Parathyroid adenoma (tissue), 2 donors: ENCODE measurements at regions not wholly inside any gene's neighbourhood (a gene's known extent, or its start where the extent isn't known, plus 50 kb on each side); places are given as distances from the start of the nearest gene placed in this dataset.

Source experiments
- H2AFZ ChIP-seq: fragments of 300-600 bp; sonication (generic); one replicate; pipeline ENCODE4 v1.7.0; 2017; ENCODE audit warnings: antibody characterized with exemption, mild to moderate bottlenecking
- H3K27ac ChIP-seq: fragments of 300-600 bp; sonication (generic); one replicate; pipeline ENCODE4 v1.7.0; 2017
- H3K27me3 ChIP-seq: fragments of 300-600 bp; sonication (generic); one replicate; pipeline ENCODE4 v1.7.0; 2017; ENCODE audit warnings: low read length; ENCODE audit not compliant: control insufficient read depth, insufficient read depth
- H3K36me3 ChIP-seq: fragments of 300-600 bp; sonication (generic); one replicate; pipeline ENCODE4 v1.7.0; 2017; ENCODE audit warnings: low read length; ENCODE audit not compliant: control insufficient read depth, insufficient read depth
- H3K4me1 ChIP-seq: fragments of 300-600 bp; sonication (generic); one replicate; pipeline ENCODE4 v1.7.0; 2017; ENCODE audit warnings: control low read depth
- H3K4me2 ChIP-seq: fragments of 300-600 bp; sonication (generic); one replicate; pipeline ENCODE4 v1.7.0; 2017; ENCODE audit warnings: low read length
- H3K4me3 ChIP-seq: fragments of 300-600 bp; sonication (generic); one replicate; pipeline ENCODE4 v1.7.0; 2017; ENCODE audit warnings: low read depth, low read length
- H3K79me2 ChIP-seq: fragments of 300-600 bp; sonication (generic); one replicate; pipeline ENCODE4 v1.7.0; 2017; ENCODE audit warnings: control low read depth
- H3K9ac ChIP-seq: fragments of 300-600 bp; sonication (generic); one replicate; pipeline ENCODE4 v1.7.0; 2017; ENCODE audit warnings: mild to moderate bottlenecking
- H3K9me3 ChIP-seq: fragments of 300-600 bp; sonication (generic); one replicate; pipeline ENCODE4 v1.7.0; 2017; ENCODE audit warnings: low read length; ENCODE audit not compliant: control insufficient read depth
- CTCF ChIP-seq: fragments of 300-600 bp; sonication (generic); IDR thresholded peaks from one replicate; pipeline ENCODE4 v1.7.0; 2017; ENCODE audit warnings: antibody characterized with exemption, mild to moderate bottlenecking
- donor health status: primary hyperparathyroidism.

GRCh38 chr6:144697369-144697760 is 412.2 kb downstream of the UTRN start:
- H3K4me3 ChIP-seq, result no peak overlapping the region
- no peak overlapping the region for H3K27ac ChIP-seq
- no peaks in the 10 kb centered on the region for H3K27me3 ChIP-seq
- peaks cover 2% of the 10 kb centered on the region for H3K4me1 ChIP-seq
- no peak overlapping the region for H3K9ac ChIP-seq
- H3K4me2 ChIP-seq, result no peak overlapping the region
- no peak overlapping the region for H2AFZ ChIP-seq
- TF ChIP-seq CTCF, result no peak
- H3K9me3 ChIP-seq, result no peaks in the 10 kb centered on the region
- H3K36me3 ChIP-seq, result no peaks in the 10 kb centered on the region
- no peaks in the 10 kb centered on the region for H3K79me2 ChIP-seq

- H3K4me1 ChIP-seq, result peaks cover 2% of the 10 kb centered on the region
- H3K27ac ChIP-seq, result no peak overlapping the region
- H3K4me3 ChIP-seq, result no peak overlapping the region
- no peak overlapping the region for H3K4me2 ChIP-seq
- H3K27me3 ChIP-seq, result no peaks in the 10 kb centered on the region
- no peak overlapping the region for H2AFZ ChIP-seq
- H3K9me3 ChIP-seq, result no peaks in the 10 kb centered on the region
- no peak overlapping the region for H3K9ac ChIP-seq
- H3K36me3 ChIP-seq, result no peaks in the 10 kb centered on the region
- H3K79me2 ChIP-seq, result no peaks in the 10 kb centered on the region
- TF ChIP-seq CTCF, result no peak
Measured at GRCh38 chr6:144697801-144698200, 412.7 kb downstream of the UTRN start.

GRCh38 chr6:144702781-144703180 is 417.6 kb downstream of the UTRN start:
- no peak overlapping the region for H3K4me3 ChIP-seq
- no peak overlapping the region for H2AFZ ChIP-seq
- H3K9me3 ChIP-seq, result no peaks in the 10 kb centered on the region
- H3K9ac ChIP-seq, result no peak overlapping the region
- peaks cover 2% of the 10 kb centered on the region for H3K4me1 ChIP-seq
- H3K27ac ChIP-seq, result no peak overlapping the region
- no peaks in the 10 kb centered on the region for H3K79me2 ChIP-seq
- no peaks in the 10 kb centered on the region for H3K27me3 ChIP-seq
- no peak overlapping the region for H3K4me2 ChIP-seq
- TF ChIP-seq CTCF, result no peak
- H3K36me3 ChIP-seq, result no peaks in the 10 kb centered on the region

GRCh38 chr6:144710207-144710606 is 425.1 kb downstream of the UTRN start:
- Histone ChIP-seq H3K27ac (no peak overlapping the region), H2AFZ (no peak overlapping the region), H3K27me3 (no peaks in the 10 kb centered on the region), H3K4me3 (no peak overlapping the region), H3K79me2 (no peaks in the 10 kb centered on the region), H3K4me1 (no peaks in the 10 kb centered on the region), H3K9me3 (no peaks in the 10 kb centered on the region), H3K4me2 (no peak overlapping the region), H3K36me3 (no peaks in the 10 kb centered on the region), H3K9ac (no peak overlapping the region)
- no peak for TF ChIP-seq CTCF

GRCh38 chr6:144711661-144712060 is 426.5 kb downstream of the UTRN start:
- TF ChIP-seq CTCF, result no peak

More at GRCh38 chr6:144711661-144712060, 426.5 kb downstream of the UTRN start:
- Histone ChIP-seq H3K27me3 (no peaks in the 10 kb centered on the region), H3K9me3 (no peaks in the 10 kb centered on the region), H3K36me3 (no peaks in the 10 kb centered on the region), H3K4me3 (no peak overlapping the region), H3K79me2 (no peaks in the 10 kb centered on the region), H3K9ac (no peak overlapping the region), H3K4me2 (no peak overlapping the region), H3K4me1 (no peaks in the 10 kb centered on the region), H3K27ac (no peak overlapping the region), H2AFZ (no peak overlapping the region)
